ENCODE measurements at regions not wholly inside any gene's neighbourhood (a gene's known extent, or its start where the extent isn't known, plus 50 kb on each side); places are given as distances from the start of the nearest gene placed in this dataset.

DNA sequence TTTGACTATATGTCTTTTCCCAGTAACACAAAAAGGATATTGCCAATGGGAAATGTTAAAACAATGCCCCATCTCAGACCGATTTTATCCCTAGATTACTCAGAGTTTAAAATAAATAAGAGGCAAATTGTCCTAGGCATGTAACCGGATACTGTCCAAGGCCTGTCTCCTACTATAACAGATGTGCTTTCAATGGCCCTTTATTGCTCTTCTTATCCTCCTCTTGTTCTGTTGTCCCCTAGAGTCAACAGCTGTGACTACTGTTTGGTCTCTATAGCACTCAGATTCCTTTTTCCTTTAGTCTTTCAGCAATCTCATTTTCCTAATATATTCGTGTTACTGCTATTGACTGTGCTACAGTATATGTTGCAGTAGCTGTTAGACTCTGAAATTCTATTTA lies 66.8 kb upstream of the PLS3 start:
- TF ChIP-seq, protein P1, sequence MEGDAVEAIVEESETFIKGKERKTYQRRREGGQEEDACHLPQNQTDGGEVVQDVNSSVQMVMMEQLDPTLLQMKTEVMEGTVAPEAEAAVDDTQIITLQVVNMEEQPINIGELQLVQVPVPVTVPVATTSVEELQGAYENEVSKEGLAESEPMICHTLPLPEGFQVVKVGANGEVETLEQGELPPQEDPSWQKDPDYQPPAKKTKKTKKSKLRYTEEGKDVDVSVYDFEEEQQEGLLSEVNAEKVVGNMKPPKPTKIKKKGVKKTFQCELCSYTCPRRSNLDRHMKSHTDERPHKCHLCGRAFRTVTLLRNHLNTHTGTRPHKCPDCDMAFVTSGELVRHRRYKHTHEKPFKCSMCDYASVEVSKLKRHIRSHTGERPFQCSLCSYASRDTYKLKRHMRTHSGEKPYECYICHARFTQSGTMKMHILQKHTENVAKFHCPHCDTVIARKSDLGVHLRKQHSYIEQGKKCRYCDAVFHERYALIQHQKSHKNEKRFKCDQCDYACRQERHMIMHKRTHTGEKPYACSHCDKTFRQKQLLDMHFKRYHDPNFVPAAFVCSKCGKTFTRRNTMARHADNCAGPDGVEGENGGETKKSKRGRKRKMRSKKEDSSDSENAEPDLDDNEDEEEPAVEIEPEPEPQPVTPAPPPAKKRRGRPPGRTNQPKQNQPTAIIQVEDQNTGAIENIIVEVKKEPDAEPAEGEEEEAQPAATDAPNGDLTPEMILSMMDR (IDR thresholded peaks at IDR 0.05), result no peak
- no peak for TF ChIP-seq POLR2A (IDR thresholded peaks at IDR 0.05)
- no peak for TF ChIP-seq EP300 (IDR thresholded peaks at IDR 0.05)
- no peak for TF ChIP-seq POLR2AphosphoS5 (IDR thresholded peaks at IDR 0.05)

Data from upper lobe of left lung (tissue), 4 donors.